H1 (cell line): ENCODE measurements at regions not wholly inside any gene's neighbourhood (a gene's known extent, or its start where the extent isn't known, plus 50 kb on each side); places are given as distances from the start of the nearest gene placed in this dataset.

ENCODE experiments used
- CTCF ChIA-PET: fragments of 300-600 bp; sonication (Branson Sonifier 250); formaldehyde crosslinking; loops from one replicate; lab custom pipeline; 2021; ENCODE audit not compliant: partially characterized antibody; lab: Charles Lee
- POLR2A ChIA-PET: fragments of 300-600 bp; sonication (Branson Sonifier 250); formaldehyde crosslinking; loops from one replicate; lab custom pipeline; 2021; ENCODE audit warnings: inconsistent platforms; ENCODE audit not compliant: partially characterized antibody; lab: Charles Lee
- DNase-seq, 2 experiments: peaks; one replicate each; pipeline versions ENCODE4 v3.0.0 to v3.0.0-alpha.2; 2010 to 2022; ENCODE audit warnings: low spot score in 2 of 2, low read depth in 1 of 2, mixed read lengths in 1 of 2
- FAIRE-seq: peaks from 2 replicates; lab custom pipeline; 2011; peaks lifted over from hg19 to GRCh38; lab: Jason Lieb, UNC
- H2AFZ ChIP-seq: 2 replicates; pipeline ENCODE4 v1.8.1; 2012; ENCODE audit warnings: low read length, inconsistent platforms
- H2AK5ac ChIP-seq: 2 replicates; pipeline ENCODE4 v1.6.1; 2013; ENCODE audit warnings: low read depth, low read length
- H2BK120ac ChIP-seq: replicated peaks from 2 replicates; pipeline ENCODE3; 2013; ENCODE audit warnings: low read depth, low read length, inconsistent platforms
- H2BK12ac ChIP-seq: 2 replicates; pipeline ENCODE4 v1.6.1; 2013; ENCODE audit warnings: low read depth, low read length
- H2BK15ac ChIP-seq: 2 replicates; pipeline ENCODE4 v1.6.1; 2013; ENCODE audit warnings: low read length
- H2BK20ac ChIP-seq: 2 replicates; pipeline ENCODE4 v1.6.1; 2013; ENCODE audit warnings: low read length
- H2BK5ac ChIP-seq: 2 replicates; pipeline ENCODE4 v1.6.1; 2013; ENCODE audit warnings: low read depth, low read length
- H3K14ac ChIP-seq: 2 replicates; pipeline ENCODE4 v1.6.1; 2013; ENCODE audit warnings: inconsistent platforms; ENCODE audit not compliant: insufficient read length
- H3K18ac ChIP-seq: 2 replicates; pipeline ENCODE4 v1.6.1; 2013; ENCODE audit warnings: low read length; ENCODE audit errors: extremely low read depth
- H3K23ac ChIP-seq: 2 replicates; pipeline ENCODE4 v1.6.1; 2013; ENCODE audit warnings: inconsistent platforms; ENCODE audit not compliant: insufficient read length
- H3K23me2 ChIP-seq: 2 replicates; pipeline ENCODE4 v1.6.1; 2013; ENCODE audit warnings: low read depth, low read length
- H3K27ac ChIP-seq: 2 replicates; pipeline ENCODE4 v1.6.1; 2011; ENCODE audit warnings: low read depth, low read length, inconsistent platforms
- H3K27me3 ChIP-seq, 4 experiments: replicated peaks in 1 of 4; 1 replicate in 1 of 4; 2 replicates in 3 of 4; pipeline versions ENCODE4 v1.6.1 to v1.8.1; 2011 to 2013; ENCODE audit warnings: low read length in 3 of 4, mild to moderate bottlenecking in 3 of 4, inconsistent platforms in 2 of 4, mixed read lengths in 2 of 4, moderate library complexity in 1 of 4; ENCODE audit not compliant: control insufficient read depth in 3 of 4, insufficient read depth in 3 of 4; ENCODE audit errors: extremely low read depth in 1 of 4
- H3K36me3 ChIP-seq, 4 experiments: 2 replicates each; pipeline versions ENCODE4 v1.6.1 to v1.8.1; 2011 to 2013; ENCODE audit warnings: mild to moderate bottlenecking in 4 of 4, low read length in 3 of 4, moderate library complexity in 2 of 4, control low read depth in 1 of 4, inconsistent platforms in 1 of 4; ENCODE audit not compliant: insufficient read depth in 4 of 4, control insufficient read depth in 2 of 4
- H3K4ac ChIP-seq: replicated peaks from 2 replicates; pipeline ENCODE3; 2013; ENCODE audit warnings: low read length, low read depth, mixed read lengths, inconsistent platforms; ENCODE audit not compliant: insufficient read length
- H3K4me1 ChIP-seq, 4 experiments: replicated peaks in 1 of 4; 1 replicate in 1 of 4; 2 replicates in 3 of 4; pipeline versions ENCODE4 v1.6.1 to v1.8.1; 2011 to 2013; ENCODE audit warnings: low read length in 3 of 4, inconsistent platforms in 2 of 4, mixed read lengths in 1 of 4; ENCODE audit not compliant: insufficient read depth in 4 of 4, control insufficient read depth in 3 of 4
- H3K4me2 ChIP-seq, 2 experiments: 2 replicates each; pipeline versions ENCODE4 v1.6.1 to v1.8.1; 2011 to 2013; ENCODE audit warnings: low read depth in 2 of 2, low read length in 2 of 2, control low read depth in 1 of 2, inconsistent platforms in 1 of 2, mild to moderate bottlenecking in 1 of 2; ENCODE audit not compliant: insufficient read depth in 1 of 2
- H3K4me3 ChIP-seq, 4 experiments: fragments of 200-600, 300-600 bp in 1 of 4; sonication (generic), shearing (Covaris generic), sonication (Bioruptor Twin) in 1 of 4; 2 replicates each; pipeline versions ENCODE4 v1.5.1 to v1.8.1; 2011 to 2016; ENCODE audit warnings: low read length in 4 of 4, low read depth in 3 of 4, control low read depth in 2 of 4, inconsistent platforms in 2 of 4, mild to moderate bottlenecking in 2 of 4, mixed read lengths in 1 of 4, moderate library complexity in 1 of 4; ENCODE audit not compliant: insufficient read depth in 2 of 4; ENCODE audit errors: extremely low read depth in 1 of 4
- H3K56ac ChIP-seq: replicated peaks from 2 replicates; pipeline ENCODE3; 2013; ENCODE audit warnings: low read depth, mild to moderate bottlenecking, mixed read lengths, low read length, inconsistent platforms; ENCODE audit not compliant: insufficient read length
- H3K79me1 ChIP-seq: 2 replicates; pipeline ENCODE4 v1.6.1; 2013; ENCODE audit warnings: low read depth, low read length, control low read depth
- H3K79me2 ChIP-seq, 2 experiments: 2 replicates each; pipeline versions ENCODE4 v1.6.1 to v1.8.1; 2012 to 2013; ENCODE audit warnings: low read length in 2 of 2, mild to moderate bottlenecking in 2 of 2, inconsistent platforms in 1 of 2; ENCODE audit not compliant: insufficient read depth in 2 of 2, control insufficient read depth in 1 of 2
- H3K9ac ChIP-seq, 4 experiments: replicated peaks in 1 of 4; 1 replicate in 1 of 4; 2 replicates in 3 of 4; pipeline versions ENCODE4 v1.6.1 to v1.8.1; 2011 to 2013; ENCODE audit warnings: low read depth in 3 of 4, low read length in 3 of 4, control low read depth in 2 of 4, mild to moderate bottlenecking in 2 of 4, moderate library complexity in 2 of 4, inconsistent platforms in 1 of 4; ENCODE audit errors: extremely low read depth in 1 of 4
- H3K9me3 ChIP-seq, 2 experiments: 2 replicates each; pipeline versions ENCODE4 v1.6.1 to v1.8.1; 2012 to 2013; ENCODE audit warnings: mild to moderate bottlenecking in 2 of 2, moderate library complexity in 2 of 2, control low read depth in 1 of 2, inconsistent platforms in 1 of 2, low read depth in 1 of 2, low read length in 1 of 2, mixed read lengths in 1 of 2; ENCODE audit not compliant: insufficient read depth in 2 of 2
- H4K20me1 ChIP-seq, 2 experiments: replicated peaks in 1 of 2; 2 replicates each; pipeline versions ENCODE3 to v1.8.1; 2011 to 2013; ENCODE audit warnings: inconsistent platforms in 2 of 2, low read length in 2 of 2, mild to moderate bottlenecking in 1 of 2; ENCODE audit not compliant: insufficient read depth in 2 of 2, control insufficient read depth in 1 of 2
- H4K5ac ChIP-seq: 2 replicates; pipeline ENCODE4 v1.6.1; 2013; ENCODE audit warnings: low read length, low read depth, mixed read lengths, inconsistent platforms; ENCODE audit not compliant: insufficient read length
- H4K8ac ChIP-seq: 2 replicates; pipeline ENCODE4 v1.8.0; 2013; ENCODE audit warnings: mild to moderate bottlenecking, moderate library complexity, low read length, inconsistent platforms; ENCODE audit not compliant: insufficient read depth; ENCODE audit errors: extremely low read depth
- H4K91ac ChIP-seq: replicated peaks from 2 replicates; pipeline ENCODE3; 2013; ENCODE audit warnings: low read length, mixed read lengths, inconsistent platforms; ENCODE audit not compliant: insufficient read length
- EGR1 ChIP-seq: IDR thresholded peaks from 2 replicates; pipeline ENCODE4 v1.6.1; 2011; ENCODE audit warnings: low read depth, low read length, borderline replicate concordance
- FOSL1 ChIP-seq: IDR thresholded peaks from 2 replicates; pipeline ENCODE4 v1.6.1; 2011; ENCODE audit warnings: mild to moderate bottlenecking, low read depth, low read length, moderate library complexity; ENCODE audit not compliant: insufficient read depth
- JUND ChIP-seq: IDR thresholded peaks from 2 replicates; pipeline ENCODE4 v1.6.1; 2011; ENCODE audit warnings: mild to moderate bottlenecking, improper control_type of control experiment, low read length
- KDM1A ChIP-seq: fragments of 200-600, 300-600 bp; sonication (generic); IDR thresholded peaks from 2 replicates; pipeline ENCODE4 v1.7.1; 2016; ENCODE audit warnings: mild to moderate bottlenecking, low read length, borderline replicate concordance
- MAFK ChIP-seq: IDR thresholded peaks from 2 replicates; pipeline ENCODE4 v1.6.1; 2012; ENCODE audit warnings: low read depth, mild to moderate bottlenecking, improper control_type of control experiment, low read length
- RAD21 ChIP-seq, 2 experiments: IDR thresholded peaks in 1 of 2; conservative IDR thresholded peaks in 1 of 2; 2 replicates each; pipeline ENCODE4 v1.6.1; 2011; ENCODE audit warnings: low read depth in 2 of 2, low read length in 2 of 2, improper control_type of control experiment in 1 of 2, inconsistent platforms in 1 of 2, mild to moderate bottlenecking in 1 of 2, moderate library complexity in 1 of 2
- RNF2 ChIP-seq: fragments of 200-900, 300-1000 bp; sonication (generic); IDR thresholded peaks from 2 replicates; pipeline ENCODE4 v1.7.1; 2016; ENCODE audit warnings: borderline replicate concordance, low read depth, mild to moderate bottlenecking, antibody characterized with exemption, low read length; ENCODE audit not compliant: poor library complexity, severe bottlenecking; ENCODE audit errors: missing control alignments
- WGBS, 2 experiments: shearing (Covaris generic) in 1 of 2; methylation state at CpG; one replicate each; pipeline versions ENCODE4 v1.1.6 to v1.1.7; 2013 to 2015; ENCODE audit warnings: low lambda C conversion rate in 2 of 2, mixed read lengths in 2 of 2, inconsistent platforms in 1 of 2, low coverage in 1 of 2, missing lambda C conversion rate in 1 of 2; ENCODE audit not compliant: insufficient replicate concordance in 2 of 2, insufficient coverage in 1 of 2, insufficient read length in 1 of 2; ENCODE audit errors: extremely low coverage in 1 of 2, missing lambda C conversion rate in 1 of 2; 5-methylcytosine and 5-hydroxymethylcytosine counted together

GRCh38 chr10:8637640-8638039, 583.2 kb downstream of the GATA3 start:
- Histone ChIP-seq H3K4me1 (no peaks in the 10 kb centered on the region), H3K14ac (no peak overlapping the region), H3K79me1 (no peaks in the 10 kb centered on the region), H3K56ac (no peak overlapping the region), H3K23ac (no peak overlapping the region), H2BK15ac (no peak overlapping the region), H3K79me2 (no peaks in the 10 kb centered on the region), H3K36me3 (no peaks in the 10 kb centered on the region), H3K9me3 (peaks cover 3 to 8% of the 10 kb centered on the region in 2 experiments; a peak in 3 of 4 replicates), H2BK12ac (no peak overlapping the region), H3K4ac (no peak overlapping the region), H2BK5ac (no peak overlapping the region), H2BK120ac (no peak overlapping the region), H3K9ac (no peak overlapping the region), H4K5ac (no peak overlapping the region), H3K23me2 (no peaks in the 10 kb centered on the region), H4K8ac (no peak overlapping the region), H3K4me2 (no peak overlapping the region), H2AK5ac (no peak overlapping the region), H3K18ac (no peak overlapping the region), H2BK20ac (no peak overlapping the region), H2AFZ (no peak overlapping the region), H3K4me3 (no peak overlapping the region), H4K91ac (no peak overlapping the region), H3K27me3 (peaks cover 0 to 1% (median 0%) of the 10 kb centered on the region in 4 experiments; a peak in 1 of 7 replicates), H4K20me1 (no peaks in the 10 kb centered on the region), H3K27ac (no peak overlapping the region)
- 94% methylated on average over 4 of the region's 4 CpGs; no CpG with 5 or more reads in 1 of the 2 experiments for WGBS, 2 experiments
- POLR2A ChIA-PET, result no interaction called here
- CTCF ChIA-PET, result no interaction called here
- no peak for DNase-seq
- no peak for FAIRE-seq
- TF ChIP-seq MAFK (no peak), RAD21 (IDR thresholded peaks at IDR 0.05 in 1 of 2, conservative IDR thresholded peaks at IDR 0.05 in 1 of 2; ENCODE audit: low read depth in 2 of 2, low read length in 2 of 2) (no peak), EGR1 (no peak), FOSL1 (no peak), KDM1A (no peak), RNF2 (no peak), JUND (no peak)
